ENCODE measurements at regions not wholly inside any gene's neighbourhood (a gene's known extent, or its start where the extent isn't known, plus 50 kb on each side); places are given as distances from the start of the nearest gene placed in this dataset.

- TF ChIP-seq CTCF (IDR thresholded peaks at IDR 0.05) (no peak), POLR2A (IDR thresholded peaks at IDR 0.05) (no peak)
Observed at GRCh38 chr16:16972831-16973230, 497.9 kb downstream of the XYLT1 start.
